GM19324 (cell line): ENCODE measurements at regions not wholly inside any gene's neighbourhood (a gene's known extent, or its start where the extent isn't known, plus 50 kb on each side); places are given as distances from the start of the nearest gene placed in this dataset.
"Not testable (repeated sequence)": the region's sequence is repeated elsewhere in the genome, so short reads cannot be mapped to it uniquely, and the experiment has no call there.

Experiments used
- ATAC-seq: cut with Tn5 transposase; IDR thresholded peaks from one replicate; pipeline ENCODE4 v1.9.1; 2021; ENCODE audit warnings: mild to moderate bottlenecking, moderate library complexity; ENCODE audit not compliant: unreplicated experiment, low FRiP score

GRCh38 chr5:163867738-163868137 lies 362.3 kb downstream of the MAT2B start:
- ATAC-seq, result no peak

GRCh38 chr5:163869581-163869980 lies 364.2 kb downstream of the MAT2B start:
- ATAC-seq, result no peak

GRCh38 chr5:163870441-163870840 lies 365.0 kb downstream of the MAT2B start:
- no peak for ATAC-seq

GRCh38 chr5:163874431-163874830 lies 369.0 kb downstream of the MAT2B start:
- no peak for ATAC-seq

GRCh38 chr5:163874912-163875311 lies 369.5 kb downstream of the MAT2B start:
- ATAC-seq, result not testable (repeated sequence)

- ATAC-seq, result no peak
These were observed 372.4 kb downstream of the MAT2B start for GRCh38 chr5:163877865-163878264.

GRCh38 chr5:163878490-163878889 lies 373.1 kb downstream of the MAT2B start:
- ATAC-seq, result no peak

GRCh38 chr5:163880302-163880701 lies 374.9 kb downstream of the MAT2B start:
- ATAC-seq, result no peak

GRCh38 chr5:163885117-163885516 lies 379.7 kb downstream of the MAT2B start:
- ATAC-seq, result no peak

- ATAC-seq, result no peak
These were observed 382.4 kb downstream of the MAT2B start for GRCh38 chr5:163887854-163888253.

- no peak for ATAC-seq
These were observed 382.9 kb downstream of the MAT2B start for GRCh38 chr5:163888366-163888765.

- ATAC-seq, result no peak
These were observed 383.9 kb downstream of the MAT2B start for GRCh38 chr5:163889369-163889768.

- ATAC-seq, result no peak
These were observed 384.8 kb downstream of the MAT2B start for GRCh38 chr5:163890261-163890660.

- ATAC-seq, result no peak
These were observed 387.9 kb downstream of the MAT2B start for GRCh38 chr5:163893281-163893680.

- ATAC-seq, result no peak
These were observed 389.2 kb downstream of the MAT2B start for GRCh38 chr5:163894645-163895044.

- no peak for ATAC-seq
These were observed 393.5 kb downstream of the MAT2B start for GRCh38 chr5:163898873-163899272.

- ATAC-seq, result peak; percentile 65
These were observed 402.4 kb downstream of the MAT2B start for GRCh38 chr5:163907783-163908182.

- ATAC-seq, result peak; percentile 48
These were observed 402.8 kb downstream of the MAT2B start for GRCh38 chr5:163908253-163908652.

GRCh38 chr5:163910226-163910625 lies 404.8 kb downstream of the MAT2B start:
- ATAC-seq, result no peak

GRCh38 chr5:163912046-163912445 lies 406.6 kb downstream of the MAT2B start:
- ATAC-seq, result no peak

- no peak for ATAC-seq
These were observed 408.1 kb downstream of the MAT2B start for GRCh38 chr5:163913548-163913947.

- ATAC-seq, result peak; percentile 57
These were observed 409.5 kb downstream of the MAT2B start for GRCh38 chr5:163914910-163915309.

GRCh38 chr5:163915481-163915961 lies 410.1 kb downstream of the MAT2B start:
- ATAC-seq, result peak; percentile 70
